Endodermal cell (in vitro differentiated cells): ENCODE measurements at regions not wholly inside any gene's neighbourhood (a gene's known extent, or its start where the extent isn't known, plus 50 kb on each side); places are given as distances from the start of the nearest gene placed in this dataset.

Source experiments
- DNase-seq: peaks from one replicate; pipeline ENCODE4 v3.0.0-alpha.2; 2017
- H3K27ac ChIP-seq: 2 replicates; pipeline ENCODE4 v1.5.1; 2013; ENCODE audit warnings: mild to moderate bottlenecking, low read depth, low read length, moderate library complexity
- H3K27me3 ChIP-seq: 2 replicates; pipeline ENCODE4 v1.6.1; 2013; ENCODE audit warnings: mild to moderate bottlenecking, low read length, moderate library complexity; ENCODE audit not compliant: insufficient read depth, control insufficient read depth, poor library complexity, severe bottlenecking
- H3K36me3 ChIP-seq: 2 replicates; pipeline ENCODE4 v1.7.0; 2013; ENCODE audit warnings: mild to moderate bottlenecking, low read length, moderate library complexity; ENCODE audit not compliant: control insufficient read depth, insufficient read depth
- H3K4me1 ChIP-seq: one replicate; pipeline ENCODE4 v1.7.0; 2013; ENCODE audit warnings: low read length; ENCODE audit not compliant: control insufficient read depth, insufficient read depth
- H3K4me3 ChIP-seq: 2 replicates; pipeline ENCODE4 v1.5.1; 2013; ENCODE audit warnings: mild to moderate bottlenecking, low read length, moderate library complexity
- H3K9ac ChIP-seq: 2 replicates; pipeline ENCODE4 v1.6.1; 2013; ENCODE audit warnings: mild to moderate bottlenecking, low read length, moderate library complexity; ENCODE audit not compliant: poor library complexity, severe bottlenecking; ENCODE audit errors: extremely low read depth
- H3K9me3 ChIP-seq: 2 replicates; pipeline ENCODE4 v1.6.1; 2013; ENCODE audit warnings: mild to moderate bottlenecking, low read length, moderate library complexity; ENCODE audit not compliant: control insufficient read depth
- H3K27ac Mint-ChIP-seq: 2 replicates; pipeline ENCODE4 v1.8.0; 2020; ENCODE audit warnings: mixed read lengths
- H3K27me3 Mint-ChIP-seq: 2 replicates; pipeline ENCODE4 v1.8.0; 2021; ENCODE audit warnings: mild to moderate bottlenecking, mixed read lengths; ENCODE audit not compliant: insufficient read depth
- H3K36me3 Mint-ChIP-seq: 2 replicates; pipeline ENCODE4 v1.8.0; 2020; ENCODE audit warnings: low read depth, mixed read lengths
- H3K4me1 Mint-ChIP-seq: 2 replicates; pipeline ENCODE4 v1.8.0; 2020; ENCODE audit warnings: mixed read lengths
- H3K4me3 Mint-ChIP-seq: 2 replicates; pipeline ENCODE4 v1.8.0; 2020; ENCODE audit warnings: mild to moderate bottlenecking, moderate library complexity, mixed read lengths
- H3K9me3 Mint-ChIP-seq: 2 replicates; pipeline ENCODE4 v1.8.0; 2020; ENCODE audit warnings: mild to moderate bottlenecking, mixed read lengths
- WGBS, 2 experiments: methylation state at CpG; one replicate each; pipeline versions ENCODE4 v1.1.5 to v1.1.7; 2013; ENCODE audit warnings: missing lambda C conversion rate in 2 of 2, mixed read lengths in 1 of 2; ENCODE audit not compliant: insufficient coverage in 1 of 2, insufficient read length in 1 of 2; 5-methylcytosine and 5-hydroxymethylcytosine counted together
- TF ChIP-seq, protein P1 (sequence below): fragments of 200-600 bp; sonication (generic); conservative IDR thresholded peaks from 2 replicates; pipeline ENCODE4 v1.5.0; 2021; ENCODE audit warnings: antibody characterized with exemption, mild to moderate bottlenecking

DNA sequence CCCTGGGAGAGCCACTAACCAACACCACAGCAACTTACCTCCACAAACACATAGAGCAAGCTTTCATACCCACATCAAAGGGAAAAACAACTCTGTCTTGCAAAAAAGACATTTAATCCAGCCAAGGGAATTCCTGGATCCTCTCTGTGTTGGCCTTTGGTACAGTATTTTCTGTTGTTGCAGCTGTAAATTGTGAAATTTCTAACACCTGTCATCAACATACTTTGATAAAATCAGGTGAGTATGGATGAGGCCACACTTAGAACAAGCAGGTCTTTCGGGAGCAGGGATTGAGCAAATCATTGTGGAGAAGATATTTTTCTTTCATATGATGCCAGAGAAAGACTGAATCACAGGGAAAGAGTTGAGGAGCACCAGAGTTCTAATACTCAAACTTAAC lies 89.3 kb downstream of the SPTSSA start:
- Histone ChIP-seq H3K36me3 (no peaks in the 10 kb centered on the region), H3K27ac (no peak overlapping the region), H3K9ac (no peak overlapping the region), H3K4me3 (no peak overlapping the region), H3K9me3 (no peaks in the 10 kb centered on the region), H3K4me1 (no peaks in the 10 kb centered on the region), H3K27me3 (no peaks in the 10 kb centered on the region)
- Mint-ChIP-seq H3K9me3 (no peaks in the 10 kb centered on the region), H3K27me3 (peaks cover 2% of the 10 kb centered on the region), H3K36me3 (no peaks in the 10 kb centered on the region), H3K4me3 (no peak overlapping the region), H3K27ac (no peak overlapping the region), H3K4me1 (no peaks in the 10 kb centered on the region)
- DNase-seq = no peak
- WGBS, 2 experiments = 89% methylated on average over 1 of the region's 1 CpG; no CpG with 5 or more reads in 1 of the 2 experiments
- TF ChIP-seq, protein P1, sequence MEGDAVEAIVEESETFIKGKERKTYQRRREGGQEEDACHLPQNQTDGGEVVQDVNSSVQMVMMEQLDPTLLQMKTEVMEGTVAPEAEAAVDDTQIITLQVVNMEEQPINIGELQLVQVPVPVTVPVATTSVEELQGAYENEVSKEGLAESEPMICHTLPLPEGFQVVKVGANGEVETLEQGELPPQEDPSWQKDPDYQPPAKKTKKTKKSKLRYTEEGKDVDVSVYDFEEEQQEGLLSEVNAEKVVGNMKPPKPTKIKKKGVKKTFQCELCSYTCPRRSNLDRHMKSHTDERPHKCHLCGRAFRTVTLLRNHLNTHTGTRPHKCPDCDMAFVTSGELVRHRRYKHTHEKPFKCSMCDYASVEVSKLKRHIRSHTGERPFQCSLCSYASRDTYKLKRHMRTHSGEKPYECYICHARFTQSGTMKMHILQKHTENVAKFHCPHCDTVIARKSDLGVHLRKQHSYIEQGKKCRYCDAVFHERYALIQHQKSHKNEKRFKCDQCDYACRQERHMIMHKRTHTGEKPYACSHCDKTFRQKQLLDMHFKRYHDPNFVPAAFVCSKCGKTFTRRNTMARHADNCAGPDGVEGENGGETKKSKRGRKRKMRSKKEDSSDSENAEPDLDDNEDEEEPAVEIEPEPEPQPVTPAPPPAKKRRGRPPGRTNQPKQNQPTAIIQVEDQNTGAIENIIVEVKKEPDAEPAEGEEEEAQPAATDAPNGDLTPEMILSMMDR = no peak

GRCh38 chr14:34369648-34370030 lies 92.4 kb downstream of the SPTSSA start:
- Histone ChIP-seq H3K4me3 (no peak overlapping the region), H3K9ac (no peak overlapping the region), H3K4me1 (no peaks in the 10 kb centered on the region), H3K27ac (no peak overlapping the region), H3K36me3 (no peaks in the 10 kb centered on the region), H3K9me3 (no peaks in the 10 kb centered on the region), H3K27me3 (no peaks in the 10 kb centered on the region)
- Mint-ChIP-seq H3K4me3 (no peak overlapping the region), H3K4me1 (peaks cover 1% of the 10 kb centered on the region), H3K36me3 (no peaks in the 10 kb centered on the region), H3K9me3 (no peaks in the 10 kb centered on the region), H3K27ac (no peak overlapping the region), H3K27me3 (peaks cover 2% of the 10 kb centered on the region)
- no peak for DNase-seq
- TF ChIP-seq, protein P1 = no peak
- WGBS, 2 experiments = 87% methylated on average over 1 of the region's 1 CpG; no CpG with 5 or more reads in 1 of the 2 experiments

- Histone ChIP-seq H3K36me3 (no peaks in the 10 kb centered on the region), H3K27me3 (no peaks in the 10 kb centered on the region), H3K27ac (no peak overlapping the region), H3K4me1 (no peaks in the 10 kb centered on the region), H3K4me3 (no peak overlapping the region), H3K9ac (no peak overlapping the region), H3K9me3 (no peaks in the 10 kb centered on the region)
- no peak overlapping the region for H3K27ac Mint-ChIP-seq
- no peak for DNase-seq
- TF ChIP-seq, protein P1 = no peak
- H3K27me3 Mint-ChIP-seq = peaks cover 2% of the 10 kb centered on the region
- no peak overlapping the region for H3K4me3 Mint-ChIP-seq
- H3K36me3 Mint-ChIP-seq = no peaks in the 10 kb centered on the region
- H3K9me3 Mint-ChIP-seq = no peaks in the 10 kb centered on the region
- peaks cover 1% of the 10 kb centered on the region for H3K4me1 Mint-ChIP-seq
- 89 to 95% methylated on average over 3 of the region's 3 CpGs for WGBS, 2 experiments
Measured at GRCh38 chr14:34368971-34369647, 92.9 kb downstream of the SPTSSA start.
